GM21737 (cell line): ENCODE measurements at regions not wholly inside any gene's neighbourhood (a gene's known extent, or its start where the extent isn't known, plus 50 kb on each side); places are given as distances from the start of the nearest gene placed in this dataset.

Experiments
- ATAC-seq: cut with Tn5 transposase; IDR thresholded peaks from one replicate; pipeline ENCODE4 v1.9.1; 2021; ENCODE audit warnings: mild to moderate bottlenecking, moderate library complexity; ENCODE audit not compliant: unreplicated experiment

GRCh38 chr3:182699550-182700170 is 93.6 kb upstream of the ATP11B start:
- no peak for ATAC-seq

- ATAC-seq = no peak
These were observed 91.1 kb upstream of the ATP11B start for GRCh38 chr3:182702216-182702615.

GRCh38 chr3:182703233-182703632 is 90.1 kb upstream of the ATP11B start:
- no peak for ATAC-seq

DNA sequence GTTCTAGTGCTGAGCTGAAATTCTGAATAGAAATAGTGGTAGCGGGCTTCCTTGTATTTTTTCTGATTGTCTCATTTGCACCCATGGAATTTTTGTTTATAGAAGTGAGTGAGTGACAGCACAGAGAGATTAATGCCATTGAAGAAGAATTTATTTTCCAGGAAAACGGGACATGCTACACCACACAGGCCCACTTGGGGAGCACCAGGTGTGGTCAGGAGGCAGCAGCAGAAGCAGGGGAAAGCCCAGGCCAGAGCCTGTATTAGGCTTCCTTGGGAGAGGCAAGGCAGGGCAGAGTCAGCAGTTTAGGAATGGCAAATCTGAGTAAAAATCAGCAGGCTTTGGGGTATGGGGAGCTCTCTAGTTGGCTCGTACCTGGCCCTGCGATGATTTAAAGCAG is 88.4 kb upstream of the ATP11B start:
- no peak for ATAC-seq

DNA sequence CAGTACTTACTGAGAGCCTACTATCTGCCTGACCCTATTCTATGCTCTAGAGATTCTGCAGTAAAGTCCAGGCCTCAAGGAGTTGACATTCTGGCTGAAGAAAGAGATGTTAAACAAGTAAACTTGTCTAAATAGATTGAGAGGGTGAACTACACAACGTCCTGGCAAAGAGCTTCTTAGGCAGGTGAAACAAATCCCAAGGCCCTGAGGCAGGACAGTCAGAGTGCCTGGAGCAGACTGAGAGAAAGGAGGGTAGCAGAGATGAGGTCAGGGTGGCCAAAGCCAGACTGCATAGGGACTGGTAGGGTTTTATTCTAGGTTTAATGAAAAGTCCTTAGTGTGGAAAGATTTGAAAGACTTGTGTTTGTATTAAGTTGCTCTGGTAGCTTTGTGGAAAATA is 84.5 kb upstream of the ATP11B start:
- no peak for ATAC-seq

- no peak for ATAC-seq
These were observed 84.0 kb upstream of the ATP11B start for GRCh38 chr3:182709306-182709705.

- ATAC-seq = peak; percentile 39
These were observed 82.6 kb upstream of the ATP11B start for GRCh38 chr3:182710557-182711157.

- ATAC-seq = no peak
These were observed 82.0 kb upstream of the ATP11B start for GRCh38 chr3:182711261-182711683.

- ATAC-seq = no peak
These were observed 81.5 kb upstream of the ATP11B start for GRCh38 chr3:182711853-182712252.

DNA sequence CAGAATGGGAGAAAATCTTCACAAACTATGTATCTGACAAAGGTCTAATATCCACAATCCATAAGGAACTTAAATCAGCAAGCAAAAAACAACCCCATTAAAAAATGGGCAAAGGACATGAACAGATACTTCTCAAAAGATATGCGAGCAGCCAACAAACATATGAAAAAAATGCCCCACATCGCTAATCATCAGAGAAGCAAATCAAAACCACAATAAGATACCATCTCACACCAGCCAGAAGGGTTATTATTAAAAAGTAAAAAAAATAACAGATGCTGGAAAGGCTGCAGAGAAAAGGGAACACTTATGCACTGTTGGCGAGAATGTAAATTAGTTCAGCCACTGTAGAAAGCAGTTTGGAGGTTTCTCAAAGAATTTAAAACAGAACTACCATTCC is 80.2 kb upstream of the ATP11B start:
- no peak for ATAC-seq

DNA sequence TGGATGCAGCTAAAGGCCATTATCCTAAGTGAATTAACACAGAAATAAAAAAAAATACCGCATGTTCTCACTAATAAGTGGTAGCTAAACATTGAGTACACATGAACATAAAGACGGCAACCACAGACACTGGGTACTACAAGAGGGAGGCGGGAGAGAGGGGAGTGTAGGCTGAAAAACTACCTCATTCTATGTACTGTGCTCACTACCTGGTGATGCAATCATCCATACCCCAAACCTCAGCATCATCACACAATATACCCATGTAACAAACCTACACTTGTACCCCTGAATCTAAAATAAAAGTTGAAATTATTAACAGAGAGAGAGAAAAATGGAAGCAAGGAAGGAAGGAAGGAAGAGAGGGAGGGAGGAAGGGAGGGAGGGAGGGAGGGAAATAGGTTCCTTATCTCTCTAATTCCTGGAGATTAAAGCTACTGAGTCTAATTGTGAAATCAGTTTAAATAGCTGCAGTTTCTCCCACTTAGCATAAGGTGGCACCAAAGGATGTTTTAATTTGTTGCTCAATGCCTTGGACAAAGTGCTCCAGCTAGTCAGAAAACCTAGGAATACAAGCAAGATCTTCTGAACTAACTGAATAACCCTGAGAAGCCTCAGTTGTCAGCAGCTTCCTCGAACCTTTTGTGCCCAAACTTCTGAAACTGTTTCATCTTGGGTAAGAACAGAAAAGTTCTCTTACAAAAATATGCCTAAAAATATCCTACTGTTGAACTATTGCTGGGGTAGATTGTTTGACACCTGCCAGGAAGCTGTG is 79.4 kb upstream of the ATP11B start:
- ATAC-seq = peak; percentile 41

- no peak for ATAC-seq
These were observed 78.3 kb upstream of the ATP11B start for GRCh38 chr3:182715006-182715405.

DNA sequence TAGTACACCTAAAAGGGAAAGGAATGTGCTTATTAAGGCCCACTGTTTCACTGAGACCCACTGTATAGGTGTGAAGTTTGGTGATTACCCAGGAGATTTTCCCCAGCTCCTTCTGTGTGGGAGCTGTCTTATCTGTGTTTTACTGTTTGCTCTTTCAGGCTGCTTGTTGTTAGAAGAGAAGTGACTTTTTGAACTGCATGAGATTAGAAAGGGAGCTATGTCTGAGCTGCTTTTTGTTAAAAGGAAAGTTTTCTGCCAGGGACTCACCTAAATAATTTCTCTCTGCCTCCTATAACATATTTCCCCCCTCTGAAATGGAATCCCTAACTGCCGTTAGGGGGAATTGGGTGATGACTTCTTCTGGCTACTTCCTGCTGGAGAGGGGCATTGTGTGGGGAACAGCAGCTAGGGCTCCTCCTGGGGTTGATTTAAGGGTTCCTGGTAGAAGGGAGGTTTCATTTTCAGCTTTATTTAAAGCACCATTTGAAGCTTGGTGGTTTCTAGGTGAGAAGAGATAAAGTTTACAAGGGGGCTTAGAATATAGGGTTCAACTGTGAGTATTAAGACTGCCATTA is 77.1 kb upstream of the ATP11B start:
- peak; percentile 45 for ATAC-seq

GRCh38 chr3:182717216-182717615 is 76.1 kb upstream of the ATP11B start:
- ATAC-seq = peak; percentile 74

DNA sequence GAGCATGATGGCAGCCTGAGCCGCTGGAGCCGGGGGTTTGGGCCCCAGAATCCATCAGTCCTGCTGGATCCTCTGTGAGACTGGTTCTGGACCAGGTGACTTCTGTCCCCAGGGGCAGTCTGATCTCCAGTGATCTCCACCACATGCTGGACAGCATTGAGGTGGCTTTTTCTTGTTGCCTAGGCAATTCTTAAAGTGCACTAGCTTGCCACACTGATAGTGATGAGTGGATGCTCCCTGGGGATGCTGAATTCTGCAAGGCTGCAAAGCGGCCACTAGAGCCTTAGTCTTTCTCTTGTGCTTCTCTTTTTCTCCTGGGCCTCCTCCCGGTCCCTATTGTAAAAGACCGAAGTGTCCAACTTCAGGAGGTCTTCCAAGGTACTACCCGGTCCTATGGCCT is 70.4 kb upstream of the ATP11B start:
- no peak for ATAC-seq

DNA sequence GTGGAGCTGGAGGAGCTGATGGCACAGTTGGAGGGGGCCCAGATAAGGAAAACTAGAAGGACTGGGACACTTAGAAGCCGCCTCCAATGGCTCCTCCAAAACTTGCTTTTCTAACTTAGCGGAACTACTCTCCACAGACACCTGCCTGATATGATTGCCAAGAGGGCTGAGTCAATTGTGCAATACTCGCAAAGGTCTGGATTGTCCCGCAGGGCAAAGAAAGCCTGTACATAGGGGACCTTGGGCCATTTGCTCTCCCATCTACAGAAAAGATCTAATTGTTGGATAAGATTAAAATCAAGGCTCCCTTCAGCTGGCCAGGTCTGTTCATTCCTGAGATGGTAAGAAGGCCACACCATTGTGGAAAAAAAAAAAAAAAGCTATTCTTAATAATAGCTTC is 69.7 kb upstream of the ATP11B start:
- ATAC-seq = no peak

GRCh38 chr3:182725372-182726251 is 67.7 kb upstream of the ATP11B start:
- no peak for ATAC-seq

- no peak for ATAC-seq
These were observed 66.8 kb upstream of the ATP11B start for GRCh38 chr3:182726258-182727142.

- ATAC-seq = no peak
These were observed 65.1 kb upstream of the ATP11B start for GRCh38 chr3:182728238-182728637.
